ENCODE measurements at regions not wholly inside any gene's neighbourhood (a gene's known extent, or its start where the extent isn't known, plus 50 kb on each side); places are given as distances from the start of the nearest gene placed in this dataset.

DNA sequence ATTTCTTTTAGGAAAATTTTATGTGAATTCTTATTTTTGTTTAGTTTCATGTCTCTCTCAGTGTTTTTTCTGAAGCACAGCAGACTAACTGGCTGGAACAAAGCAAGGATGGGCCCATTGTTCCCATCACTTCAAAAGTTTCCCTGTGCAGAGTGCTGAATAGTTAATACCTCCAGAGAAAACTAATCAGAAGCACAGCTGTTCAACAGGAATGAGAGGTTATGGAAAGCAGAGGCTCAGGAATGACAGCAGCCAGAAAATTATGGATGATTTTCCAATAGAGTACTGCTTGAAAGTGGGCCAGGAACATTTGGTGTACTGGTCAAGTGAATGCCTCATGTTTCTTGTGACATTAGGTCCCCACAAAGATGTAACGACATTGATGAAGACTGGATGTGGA lies 173.0 kb upstream of the TARS1 start:
- Histone ChIP-seq H3K27ac (no peak overlapping the region), H3K27me3 (no peaks in the 10 kb centered on the region), H3K4me3 (no peak overlapping the region), H3K9me3 (no peaks in the 10 kb centered on the region), H3K4me1 (ENCODE audit: insufficient read depth) (peaks cover 2% of the 10 kb centered on the region), H3K36me3 (no peaks in the 10 kb centered on the region)
- TF ChIP-seq CTCF (IDR thresholded peaks at IDR 0.05) (no peak), EP300 (IDR thresholded peaks at IDR 0.05) (no peak), POLR2A (IDR thresholded peaks at IDR 0.05) (no peak)
- DNase-seq: no peak
- WGBS, 3 donors: 47 to 83% (median 79%) methylated on average over 1 of the region's 1 CpG
- intact Hi-C loops (cut with DNase I): no loop called here

DNA sequence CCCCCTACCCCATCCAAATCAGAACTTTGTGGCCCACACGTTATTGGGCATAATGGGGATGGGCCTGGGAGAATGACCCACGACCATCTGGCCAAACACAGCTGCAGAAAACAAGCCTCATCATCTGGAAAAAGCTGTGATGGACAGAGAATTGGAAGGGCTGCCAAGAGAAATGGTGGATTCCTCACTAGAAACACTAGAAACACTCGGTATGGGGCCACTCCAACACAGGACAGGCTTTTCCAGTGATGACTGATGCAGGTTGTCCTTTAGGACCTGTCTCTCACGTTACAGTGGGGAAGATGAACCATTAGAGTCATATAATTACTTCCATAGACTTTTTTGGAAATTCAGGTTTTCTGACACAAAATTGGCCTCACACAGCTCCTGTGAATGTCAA lies 172.4 kb upstream of the TARS1 start:
- Histone ChIP-seq H3K27ac (no peak overlapping the region), H3K9me3 (no peaks in the 10 kb centered on the region), H3K27me3 (no peaks in the 10 kb centered on the region), H3K4me1 (ENCODE audit: insufficient read depth) (peaks cover 2% of the 10 kb centered on the region), H3K36me3 (no peaks in the 10 kb centered on the region), H3K4me3 (no peak overlapping the region)
- 48 to 80% (median 77%) methylated on average over 4 of the region's 4 CpGs for WGBS, 3 donors
- TF ChIP-seq CTCF (IDR thresholded peaks at IDR 0.05) (no peak), EP300 (IDR thresholded peaks at IDR 0.05) (no peak), POLR2A (IDR thresholded peaks at IDR 0.05) (no peak)
- intact Hi-C loops (cut with DNase I): no loop called here
- DNase-seq: no peak

GRCh38 chr5:33270671-33271070 lies 170.1 kb upstream of the TARS1 start:
- 0 to 92% (median 49%) methylated on average over 1 of the region's 1 CpG for whole genome bisulfite sequencing, 3 donors
- intact Hi-C loops (cut with DNase I): no loop called here

DNA sequence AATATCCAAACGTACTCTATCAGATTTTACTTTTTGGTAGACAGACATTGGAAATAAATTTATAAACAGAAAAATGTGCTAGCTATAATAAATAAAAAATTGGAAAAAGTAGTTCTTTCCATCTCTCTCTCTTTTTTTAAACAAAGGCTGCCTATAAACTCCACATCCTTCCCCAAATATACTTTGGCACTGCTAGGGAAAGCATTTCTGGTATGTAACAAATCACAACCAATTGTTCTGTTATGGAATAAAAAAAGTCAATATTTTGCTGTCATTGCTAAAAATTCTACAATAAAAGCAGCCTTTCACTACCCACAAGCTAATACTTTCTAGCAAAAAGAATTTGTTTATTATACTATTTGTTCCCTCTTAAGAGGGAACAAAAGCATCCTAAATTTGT lies 169.2 kb upstream of the TARS1 start:
- H3K36me3 ChIP-seq: no peaks in the 10 kb centered on the region
- intact Hi-C loops (cut with DNase I): no loop called here
- WGBS, 3 donors: 5 to 18% (median 15%) methylated on average over 1 of the region's 1 CpG
- no peaks in the 10 kb centered on the region for H3K27me3 ChIP-seq
- no peak overlapping the region for H3K4me3 ChIP-seq
- H3K9me3 ChIP-seq: no peaks in the 10 kb centered on the region
- TF ChIP-seq EP300 (IDR thresholded peaks at IDR 0.05) (no peak), CTCF (IDR thresholded peaks at IDR 0.05) (no peak), POLR2A (IDR thresholded peaks at IDR 0.05) (no peak)
- H3K27ac ChIP-seq: no peak overlapping the region
- DNase-seq: no peak
- peaks cover 4% of the 10 kb centered on the region for H3K4me1 ChIP-seq (ENCODE audit: insufficient read depth)

More at GRCh38 chr5:33270671-33271070, 170.1 kb upstream of the TARS1 start:
- Histone ChIP-seq H3K27ac (no peak overlapping the region), H3K4me3 (no peak overlapping the region), H3K27me3 (no peaks in the 10 kb centered on the region), H3K36me3 (no peaks in the 10 kb centered on the region), H3K4me1 (ENCODE audit: insufficient read depth) (peaks cover 2% of the 10 kb centered on the region), H3K9me3 (no peaks in the 10 kb centered on the region)
- TF ChIP-seq POLR2A (IDR thresholded peaks at IDR 0.05): no peak
- TF ChIP-seq EP300 (IDR thresholded peaks at IDR 0.05): no peak
- no peak for TF ChIP-seq CTCF (IDR thresholded peaks at IDR 0.05)
- no peak for DNase-seq

- Histone ChIP-seq H3K27me3 (no peaks in the 10 kb centered on the region), H3K4me1 (ENCODE audit: insufficient read depth) (peaks cover 6% of the 10 kb centered on the region), H3K4me3 (no peak overlapping the region), H3K9me3 (no peaks in the 10 kb centered on the region), H3K27ac (no peak overlapping the region), H3K36me3 (no peaks in the 10 kb centered on the region)
- WGBS, 3 donors: 29 to 39% (median 30%) methylated on average over 3 of the region's 3 CpGs
- no peak for DNase-seq
- intact Hi-C loops (cut with DNase I): no loop called here
- TF ChIP-seq EP300 (IDR thresholded peaks at IDR 0.05): no peak
- no peak for TF ChIP-seq CTCF (IDR thresholded peaks at IDR 0.05)
- TF ChIP-seq POLR2A (IDR thresholded peaks at IDR 0.05): no peak
Observed at GRCh38 chr5:33272288-33272687, 168.5 kb upstream of the TARS1 start.

Measured in ovary (tissue), 7 donors.